Left ventricle myocardium inferior (tissue), 1 donor: ENCODE measurements at regions not wholly inside any gene's neighbourhood (a gene's known extent, or its start where the extent isn't known, plus 50 kb on each side); places are given as distances from the start of the nearest gene placed in this dataset.

ENCODE experiments used
- DNase-seq: peaks from one replicate; pipeline ENCODE4 v3.0.0-alpha.2; 2020
- H3K27ac ChIP-seq: fragments of 200-600 bp; replicated peaks from 2 replicates; pipeline ENCODE4 v1.8.0; 2021
- H3K27me3 ChIP-seq: fragments of 200-600 bp; 2 replicates; pipeline ENCODE4 v1.8.0; 2021; ENCODE audit warnings: low read depth
- H3K36me3 ChIP-seq: fragments of 200-600 bp; 2 replicates; pipeline ENCODE4 v1.8.0; 2021
- H3K4me1 ChIP-seq: fragments of 200-600 bp; 2 replicates; pipeline ENCODE4 v1.8.0; 2021
- H3K4me3 ChIP-seq: fragments of 200-600 bp; 2 replicates; pipeline ENCODE4 v1.8.0; 2021; ENCODE audit warnings: mild to moderate bottlenecking, moderate library complexity
- H3K9me3 ChIP-seq: fragments of 200-600 bp; replicated peaks from 2 replicates; pipeline ENCODE4 v1.8.0; 2021
- intact Hi-C: fragments of 100-400 bp; cut with micrococcal nuclease; formaldehyde crosslinking; loops from one replicate; pipeline ENCODE4 v1.11.0; 2022
- TF ChIP-seq, protein P1 (sequence below): fragments of 200-600 bp; IDR thresholded peaks from 2 replicates; pipeline ENCODE4 v1.8.0; 2021; ENCODE audit warnings: antibody characterized with exemption, mild to moderate bottlenecking, borderline replicate concordance
- donor health status: DM: no; HTN: yes; CAD: no; lungs with severe emphysema.

DNA sequence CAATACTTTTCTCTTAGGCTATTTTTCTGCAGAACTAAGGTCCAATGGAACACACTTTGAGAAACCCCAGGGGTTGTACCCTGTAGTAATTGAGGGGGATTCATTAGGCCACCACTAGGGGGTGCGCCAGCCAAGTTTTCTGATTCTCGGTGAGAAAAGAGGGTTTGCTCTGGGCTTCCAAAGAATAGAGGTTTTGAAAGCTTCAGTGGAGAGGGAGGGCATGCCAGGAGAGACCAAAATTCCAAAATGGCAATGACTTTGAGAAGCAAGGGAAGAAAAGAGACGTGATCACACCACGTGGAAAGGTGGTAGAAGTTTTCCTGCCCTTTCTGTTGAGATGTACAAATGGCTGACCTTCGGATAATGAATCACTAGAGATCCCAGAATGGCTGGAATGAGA, 323.3 kb downstream of the RPS6KC1 start:
- Histone ChIP-seq H3K4me1 (no peaks in the 10 kb centered on the region), H3K36me3 (no peaks in the 10 kb centered on the region), H3K4me3 (no peak overlapping the region), H3K27ac (no peak overlapping the region), H3K9me3 (no peaks in the 10 kb centered on the region), H3K27me3 (no peaks in the 10 kb centered on the region)
- TF ChIP-seq, protein P1, sequence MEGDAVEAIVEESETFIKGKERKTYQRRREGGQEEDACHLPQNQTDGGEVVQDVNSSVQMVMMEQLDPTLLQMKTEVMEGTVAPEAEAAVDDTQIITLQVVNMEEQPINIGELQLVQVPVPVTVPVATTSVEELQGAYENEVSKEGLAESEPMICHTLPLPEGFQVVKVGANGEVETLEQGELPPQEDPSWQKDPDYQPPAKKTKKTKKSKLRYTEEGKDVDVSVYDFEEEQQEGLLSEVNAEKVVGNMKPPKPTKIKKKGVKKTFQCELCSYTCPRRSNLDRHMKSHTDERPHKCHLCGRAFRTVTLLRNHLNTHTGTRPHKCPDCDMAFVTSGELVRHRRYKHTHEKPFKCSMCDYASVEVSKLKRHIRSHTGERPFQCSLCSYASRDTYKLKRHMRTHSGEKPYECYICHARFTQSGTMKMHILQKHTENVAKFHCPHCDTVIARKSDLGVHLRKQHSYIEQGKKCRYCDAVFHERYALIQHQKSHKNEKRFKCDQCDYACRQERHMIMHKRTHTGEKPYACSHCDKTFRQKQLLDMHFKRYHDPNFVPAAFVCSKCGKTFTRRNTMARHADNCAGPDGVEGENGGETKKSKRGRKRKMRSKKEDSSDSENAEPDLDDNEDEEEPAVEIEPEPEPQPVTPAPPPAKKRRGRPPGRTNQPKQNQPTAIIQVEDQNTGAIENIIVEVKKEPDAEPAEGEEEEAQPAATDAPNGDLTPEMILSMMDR = peak; percentile 80
- intact Hi-C loops = no loop called here
- DNase-seq = peak; percentile 43

- H3K27me3 ChIP-seq = no peaks in the 10 kb centered on the region
- no peaks in the 10 kb centered on the region for H3K36me3 ChIP-seq
- intact Hi-C loops = no loop called here
- no peak overlapping the region for H3K27ac ChIP-seq
- TF ChIP-seq, protein P1 = no peak
- DNase-seq = no peak
- no peak overlapping the region for H3K4me3 ChIP-seq
- no peaks in the 10 kb centered on the region for H3K4me1 ChIP-seq
- H3K9me3 ChIP-seq = no peaks in the 10 kb centered on the region
These were observed 324.0 kb downstream of the RPS6KC1 start for GRCh38 chr1:213375002-213375401.

DNA sequence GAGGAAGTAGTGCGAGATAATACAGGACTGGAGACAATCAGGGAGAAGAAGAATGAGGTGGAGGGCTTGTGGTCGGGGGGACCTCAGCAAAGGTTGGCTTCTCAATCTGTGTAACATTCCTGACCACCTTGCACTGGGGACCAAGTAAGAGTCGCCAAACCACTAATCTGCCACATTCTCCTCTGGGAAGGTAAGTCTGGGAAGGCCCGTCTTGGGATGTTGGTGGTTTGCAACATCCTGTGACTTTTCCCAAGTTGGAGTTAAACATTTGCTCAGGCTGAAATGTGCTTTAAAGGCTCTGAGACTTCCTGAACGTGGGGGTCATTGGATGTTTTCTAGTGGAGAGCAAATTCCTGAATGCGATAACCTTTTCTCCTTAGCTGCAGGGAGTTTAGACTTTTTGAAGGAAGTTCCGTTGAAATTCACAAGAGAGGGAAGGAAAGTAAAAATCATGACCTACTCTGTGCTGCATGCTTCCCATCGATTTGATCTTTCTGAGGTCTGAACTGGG, 325.9 kb downstream of the RPS6KC1 start:
- H3K27ac ChIP-seq = no peak overlapping the region
- no peaks in the 10 kb centered on the region for H3K36me3 ChIP-seq
- H3K4me1 ChIP-seq = peaks cover under 1% of the 10 kb centered on the region
- TF ChIP-seq, protein P1 = no peak
- H3K27me3 ChIP-seq = no peaks in the 10 kb centered on the region
- no peaks in the 10 kb centered on the region for H3K9me3 ChIP-seq
- no peak overlapping the region for H3K4me3 ChIP-seq
- no peak for DNase-seq
- intact Hi-C loops = no loop called here

DNA sequence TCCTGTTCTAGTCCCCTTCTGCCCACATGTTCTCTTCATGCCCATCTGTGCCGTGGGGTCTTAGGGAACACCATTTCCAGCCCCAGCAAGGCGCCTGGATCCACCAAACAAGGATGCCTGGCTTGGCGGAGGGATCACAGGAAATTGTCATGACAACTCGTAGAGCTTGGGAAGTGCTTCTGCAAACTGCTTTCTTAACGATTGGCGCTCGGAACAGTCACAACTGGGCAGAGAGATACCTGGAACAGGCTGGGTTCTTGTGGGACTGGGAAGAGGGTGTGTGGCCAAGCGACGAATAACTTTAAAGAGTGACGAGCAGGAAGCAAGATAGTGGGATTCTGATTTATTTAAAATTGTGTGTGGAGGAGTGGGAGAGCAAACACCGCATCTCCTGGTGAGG, 329.8 kb downstream of the RPS6KC1 start:
- no peak for DNase-seq
- peak overlapping the region; percentile 38 for H3K27ac ChIP-seq
- peaks cover 12% of the 10 kb centered on the region for H3K9me3 ChIP-seq
- H3K4me3 ChIP-seq = peak overlapping the region; percentile 46
- H3K27me3 ChIP-seq = no peaks in the 10 kb centered on the region
- peaks cover 7% of the 10 kb centered on the region for H3K4me1 ChIP-seq
- intact Hi-C loops = no loop called here
- TF ChIP-seq, protein P1 = no peak
- H3K36me3 ChIP-seq = no peaks in the 10 kb centered on the region

GRCh38 chr1:213381572-213382084, 330.6 kb downstream of the RPS6KC1 start:
- H3K9me3 ChIP-seq = peaks cover 12% of the 10 kb centered on the region
- no peaks in the 10 kb centered on the region for H3K27me3 ChIP-seq
- peak overlapping the region; percentile 38 for H3K27ac ChIP-seq
- H3K36me3 ChIP-seq = no peaks in the 10 kb centered on the region
- TF ChIP-seq, protein P1 = no peak
- peak overlapping the region; percentile 46 for H3K4me3 ChIP-seq
- intact Hi-C loops = no loop called here
- H3K4me1 ChIP-seq = peaks cover 7% of the 10 kb centered on the region
- DNase-seq = peak; percentile 50

- Histone ChIP-seq H3K4me3 (no peak overlapping the region), H3K27me3 (no peaks in the 10 kb centered on the region), H3K9me3 (peaks cover 12% of the 10 kb centered on the region), H3K27ac (no peak overlapping the region), H3K4me1 (peaks cover 7% of the 10 kb centered on the region), H3K36me3 (no peaks in the 10 kb centered on the region)
- intact Hi-C loops = no loop called here
- TF ChIP-seq, protein P1 = no peak
- no peak for DNase-seq
These were observed 332.4 kb downstream of the RPS6KC1 start for GRCh38 chr1:213383465-213383864.
